HL-60 (cell line): ENCODE measurements at regions not wholly inside any gene's neighbourhood (a gene's known extent, or its start where the extent isn't known, plus 50 kb on each side); places are given as distances from the start of the nearest gene placed in this dataset. TPM values are rescaled to one million over a fixed set of nuclear protein-coding genes. Genes with fewer than 3 reads are reported as not detected.

Experiments
- microRNA-seq: library from miRNA; unstranded; fragments of <30 nt; microRNA quantifications from one replicate; pipeline ENCODE4, GENCODE V29; 2018

Small RNAs in the stretch of these regions (microRNA-seq; reads per million reads assigned to microRNA genes)
- gene MIR1297, result not detected
- not detected for gene MIR5007
